GM18505 (cell line): ENCODE measurements at regions not wholly inside any gene's neighbourhood (a gene's known extent, or its start where the extent isn't known, plus 50 kb on each side); places are given as distances from the start of the nearest gene placed in this dataset.

Source experiments
- ATAC-seq: cut with Tn5 transposase; IDR thresholded peaks from one replicate; pipeline ENCODE4 v1.9.1; 2021; ENCODE audit not compliant: unreplicated experiment
- POLR2A ChIP-seq: IDR thresholded peaks from 4 replicates; pipeline ENCODE4 v1.6.1; 2011; ENCODE audit warnings: borderline replicate concordance; ENCODE audit not compliant: insufficient read depth, insufficient read length; ENCODE audit errors: extremely low read depth

GRCh38 chr12:102542816-102543440 is 62.6 kb upstream of the IGF1 start:
- no peak for TF ChIP-seq POLR2A
- ATAC-seq, result no peak

DNA sequence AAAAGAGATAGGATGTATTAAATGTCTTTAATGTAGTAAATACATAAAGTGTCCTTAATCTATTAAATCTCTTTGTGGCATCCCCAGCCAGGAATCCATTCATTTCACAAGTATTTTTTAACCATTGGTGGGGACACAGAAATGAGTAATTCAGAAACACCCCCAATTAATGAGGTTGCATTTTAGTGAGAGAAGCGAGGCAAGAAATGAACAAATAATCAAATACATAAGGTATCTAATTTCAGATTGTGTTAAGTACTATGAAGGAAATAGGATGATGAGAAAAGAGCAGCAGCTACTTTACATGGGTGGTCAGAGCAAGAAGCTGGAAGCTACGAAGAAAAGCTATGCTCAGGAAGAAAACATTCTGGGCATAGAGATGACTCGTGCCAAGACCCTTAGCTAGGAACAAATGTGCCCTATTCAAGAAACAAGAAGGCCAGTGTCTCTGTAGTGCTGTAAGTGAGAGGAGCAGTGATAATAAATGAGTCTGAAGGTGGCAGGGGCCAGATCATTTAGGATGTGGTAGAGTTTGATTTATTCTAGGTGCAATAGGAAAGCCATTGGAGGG is 60.5 kb upstream of the IGF1 start:
- ATAC-seq, result no peak
- TF ChIP-seq POLR2A, result no peak

DNA sequence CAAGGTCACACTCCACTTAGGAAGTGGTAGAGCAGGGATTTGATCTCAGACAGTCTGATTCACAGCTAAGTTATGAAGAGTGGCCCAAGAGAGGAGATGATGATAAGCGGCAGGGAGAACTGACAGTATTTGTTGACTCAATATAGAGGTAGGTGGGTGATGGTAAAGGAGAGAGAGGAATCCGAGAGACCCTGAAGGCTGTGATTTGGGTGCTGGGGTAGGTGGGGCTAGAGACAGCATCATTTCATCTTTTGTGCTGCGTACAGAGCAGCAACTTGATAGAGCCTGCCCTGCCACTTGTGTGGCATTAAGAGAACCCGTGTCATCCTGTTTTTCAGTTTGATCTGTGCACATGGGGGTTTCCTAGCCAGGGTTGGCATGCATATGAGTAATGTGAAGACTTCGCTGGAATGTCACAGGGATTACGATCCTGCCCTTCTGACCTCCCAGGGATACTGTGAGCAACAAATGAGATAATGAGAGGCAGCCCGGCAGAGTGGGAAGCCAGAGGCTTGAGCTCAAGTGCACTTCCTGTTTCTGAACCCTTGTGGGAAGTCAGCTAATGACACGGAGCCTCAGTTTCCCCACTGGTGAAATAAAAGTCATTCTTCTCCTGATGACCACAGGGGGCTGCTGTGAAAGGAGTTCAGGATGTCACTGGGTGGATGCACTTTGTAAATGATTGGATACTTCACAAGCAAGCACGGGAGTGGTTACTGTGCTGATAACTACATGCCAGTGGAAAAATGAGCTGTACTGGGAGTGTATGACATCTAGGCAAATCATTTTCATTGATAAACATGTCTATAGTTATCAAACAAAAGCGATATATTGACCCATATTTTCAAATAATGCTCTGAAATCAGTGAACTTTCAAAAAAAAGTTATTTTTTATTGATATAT is 59.5 kb upstream of the IGF1 start:
- ATAC-seq, result no peak
- TF ChIP-seq POLR2A, result no peak

DNA sequence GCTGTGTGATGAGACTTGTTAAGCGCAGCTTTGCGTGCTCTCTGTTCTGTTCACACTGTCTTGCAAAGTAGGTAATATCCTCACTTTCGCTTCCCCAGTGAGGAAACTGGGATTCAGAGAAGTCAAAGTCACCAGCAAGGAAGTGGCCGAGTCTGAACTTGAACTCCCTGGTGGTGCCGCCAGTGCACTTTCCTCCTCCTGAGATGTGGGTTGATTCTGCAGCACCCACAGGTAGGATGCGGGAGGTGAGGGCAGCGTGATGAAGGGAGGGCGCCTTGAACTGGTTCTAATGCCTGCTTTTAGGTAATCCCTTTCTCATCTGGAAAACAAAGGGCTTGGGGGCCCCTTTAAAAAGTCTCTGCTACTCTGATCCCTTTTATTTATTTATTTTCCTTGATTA is 54.9 kb upstream of the IGF1 start:
- no peak for ATAC-seq
- TF ChIP-seq POLR2A, result no peak

DNA sequence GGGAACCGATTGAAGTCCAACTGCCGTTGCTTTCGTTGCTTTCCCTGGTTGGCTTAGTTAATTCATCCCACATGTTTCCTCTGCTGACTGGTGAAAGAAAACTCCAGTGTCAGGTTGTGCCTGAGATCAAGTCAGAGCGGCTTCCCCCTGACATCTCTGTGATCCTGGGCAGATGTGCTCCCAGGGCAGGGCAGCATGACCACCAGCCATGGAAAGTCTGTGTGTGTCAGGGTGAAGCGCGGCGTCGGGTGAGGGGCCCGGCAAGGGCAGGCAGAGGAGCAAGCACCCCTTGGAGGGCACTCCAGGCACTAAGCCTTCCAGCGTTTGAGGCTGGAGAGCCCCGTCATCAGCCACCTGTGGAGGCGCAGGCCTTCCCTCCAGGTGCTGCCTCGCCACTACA is 54.5 kb upstream of the IGF1 start:
- ATAC-seq, result no peak
- no peak for TF ChIP-seq POLR2A

GRCh38 chr12:102533483-102534215 is 53.3 kb upstream of the IGF1 start:
- no peak for ATAC-seq
- TF ChIP-seq POLR2A, result no peak
